IPS-15b (cell line): ENCODE measurements at regions not wholly inside any gene's neighbourhood (a gene's known extent, or its start where the extent isn't known, plus 50 kb on each side); places are given as distances from the start of the nearest gene placed in this dataset.

ENCODE experiments used
- H3K27me3 ChIP-seq: one replicate; pipeline ENCODE4 v1.6.1; 2013; ENCODE audit warnings: low read length; ENCODE audit not compliant: control insufficient read depth, insufficient read depth
- H3K36me3 ChIP-seq: one replicate; pipeline ENCODE4 v1.6.1; 2013; ENCODE audit warnings: low read length; ENCODE audit not compliant: control insufficient read depth, insufficient read depth
- H3K4me1 ChIP-seq: one replicate; pipeline ENCODE4 v1.6.1; 2013; ENCODE audit warnings: mild to moderate bottlenecking, low read length; ENCODE audit not compliant: control insufficient read depth, insufficient read depth
- H3K4me3 ChIP-seq: one replicate; pipeline ENCODE4 v1.5.1; 2013; ENCODE audit warnings: low read depth, low read length
- H3K9ac ChIP-seq: one replicate; pipeline ENCODE4 v1.6.1; 2013; ENCODE audit warnings: low read depth, mild to moderate bottlenecking, low read length
- H3K9me3 ChIP-seq: one replicate; pipeline ENCODE4 v1.6.1; 2013; ENCODE audit warnings: mild to moderate bottlenecking, low read length; ENCODE audit not compliant: control insufficient read depth, insufficient read depth

DNA sequence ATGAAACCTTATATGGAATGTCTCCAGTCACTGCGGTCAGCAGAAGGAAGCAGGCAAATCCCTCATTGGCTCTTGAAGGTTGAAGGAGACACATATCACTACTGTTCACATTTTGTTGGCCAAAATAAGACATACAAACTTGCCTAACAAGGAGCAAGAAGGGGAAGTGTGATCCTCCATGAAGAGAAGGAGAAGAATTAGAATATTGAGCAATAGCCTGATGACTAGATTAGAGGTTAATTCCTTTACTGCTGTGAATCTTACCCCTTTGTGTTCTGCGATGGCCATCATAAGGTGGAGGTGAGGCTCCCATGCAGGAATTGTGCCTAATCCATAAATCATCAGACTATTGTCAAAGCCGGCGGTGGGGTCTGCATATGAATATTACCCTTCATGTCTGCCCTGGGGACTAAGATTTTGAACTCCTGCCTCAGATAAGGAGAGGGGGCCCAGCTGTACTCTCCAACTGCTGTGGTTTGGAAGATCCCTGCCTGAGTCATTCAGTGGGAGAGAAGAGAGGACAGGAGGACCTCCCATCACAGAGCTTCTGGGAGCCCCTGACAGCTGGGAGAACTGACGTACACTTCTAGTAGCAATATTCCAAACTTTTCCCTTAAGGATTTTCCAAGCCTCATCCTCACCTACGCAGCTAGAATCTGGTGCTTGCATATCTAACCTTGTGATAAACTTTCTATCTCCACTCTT is 398.5 kb downstream of the REEP3 start:
- Histone ChIP-seq H3K9me3 (no peaks in the 10 kb centered on the region), H3K9ac (no peak overlapping the region), H3K4me1 (peaks cover 11% of the 10 kb centered on the region), H3K4me3 (no peak overlapping the region), H3K36me3 (no peaks in the 10 kb centered on the region), H3K27me3 (no peaks in the 10 kb centered on the region)

DNA sequence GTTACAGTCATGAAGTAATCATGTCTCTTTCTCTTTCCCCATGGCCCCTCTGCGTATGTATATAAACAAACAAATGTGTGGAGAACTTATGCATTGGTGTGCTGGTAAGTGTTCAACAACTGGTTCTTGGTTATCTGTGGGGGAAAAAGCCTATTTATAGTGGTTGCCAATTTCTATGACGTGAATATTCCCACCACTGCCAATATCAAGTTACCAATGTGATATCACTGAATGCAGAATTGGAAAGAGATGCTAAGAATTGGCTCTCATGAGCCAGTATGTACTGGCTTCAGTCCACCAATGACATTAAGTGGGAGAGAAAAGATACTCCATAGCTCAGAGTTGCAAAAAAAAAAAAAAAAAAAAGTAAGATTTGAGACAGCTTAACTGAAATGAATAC is 399.7 kb downstream of the REEP3 start:
- Histone ChIP-seq H3K27me3 (no peaks in the 10 kb centered on the region), H3K4me3 (no peak overlapping the region), H3K4me1 (peaks cover 11% of the 10 kb centered on the region), H3K9ac (no peak overlapping the region), H3K9me3 (no peaks in the 10 kb centered on the region), H3K36me3 (no peaks in the 10 kb centered on the region)

- Histone ChIP-seq H3K9ac (no peak overlapping the region), H3K27me3 (no peaks in the 10 kb centered on the region), H3K4me3 (no peak overlapping the region), H3K36me3 (no peaks in the 10 kb centered on the region), H3K9me3 (no peaks in the 10 kb centered on the region), H3K4me1 (peaks cover 11% of the 10 kb centered on the region)
Observed at GRCh38 chr10:63921908-63922467, 400.8 kb downstream of the REEP3 start.

- H3K27me3 ChIP-seq = no peaks in the 10 kb centered on the region
- peaks cover 11% of the 10 kb centered on the region for H3K4me1 ChIP-seq
- H3K36me3 ChIP-seq = no peaks in the 10 kb centered on the region
- no peak overlapping the region for H3K4me3 ChIP-seq
- no peak overlapping the region for H3K9ac ChIP-seq
- no peaks in the 10 kb centered on the region for H3K9me3 ChIP-seq
Observed at GRCh38 chr10:63922468-63923284, 401.5 kb downstream of the REEP3 start.

- no peak overlapping the region for H3K4me3 ChIP-seq
- H3K9me3 ChIP-seq = no peaks in the 10 kb centered on the region
- no peaks in the 10 kb centered on the region for H3K4me1 ChIP-seq
- no peaks in the 10 kb centered on the region for H3K27me3 ChIP-seq
- H3K9ac ChIP-seq = no peak overlapping the region
- no peaks in the 10 kb centered on the region for H3K36me3 ChIP-seq
Observed at GRCh38 chr10:63929831-63930467, 408.7 kb downstream of the REEP3 start.

- Histone ChIP-seq H3K9me3 (no peaks in the 10 kb centered on the region), H3K9ac (no peak overlapping the region), H3K4me3 (no peak overlapping the region), H3K27me3 (no peaks in the 10 kb centered on the region), H3K4me1 (no peaks in the 10 kb centered on the region), H3K36me3 (no peaks in the 10 kb centered on the region)
Observed at GRCh38 chr10:63930584-63930983, 409.4 kb downstream of the REEP3 start.

GRCh38 chr10:63935705-63936104 is 414.5 kb downstream of the REEP3 start:
- no peaks in the 10 kb centered on the region for H3K36me3 ChIP-seq
- H3K9ac ChIP-seq = no peak overlapping the region
- no peak overlapping the region for H3K4me3 ChIP-seq
- peaks cover 4% of the 10 kb centered on the region for H3K4me1 ChIP-seq
- H3K9me3 ChIP-seq = no peaks in the 10 kb centered on the region
- H3K27me3 ChIP-seq = no peaks in the 10 kb centered on the region

DNA sequence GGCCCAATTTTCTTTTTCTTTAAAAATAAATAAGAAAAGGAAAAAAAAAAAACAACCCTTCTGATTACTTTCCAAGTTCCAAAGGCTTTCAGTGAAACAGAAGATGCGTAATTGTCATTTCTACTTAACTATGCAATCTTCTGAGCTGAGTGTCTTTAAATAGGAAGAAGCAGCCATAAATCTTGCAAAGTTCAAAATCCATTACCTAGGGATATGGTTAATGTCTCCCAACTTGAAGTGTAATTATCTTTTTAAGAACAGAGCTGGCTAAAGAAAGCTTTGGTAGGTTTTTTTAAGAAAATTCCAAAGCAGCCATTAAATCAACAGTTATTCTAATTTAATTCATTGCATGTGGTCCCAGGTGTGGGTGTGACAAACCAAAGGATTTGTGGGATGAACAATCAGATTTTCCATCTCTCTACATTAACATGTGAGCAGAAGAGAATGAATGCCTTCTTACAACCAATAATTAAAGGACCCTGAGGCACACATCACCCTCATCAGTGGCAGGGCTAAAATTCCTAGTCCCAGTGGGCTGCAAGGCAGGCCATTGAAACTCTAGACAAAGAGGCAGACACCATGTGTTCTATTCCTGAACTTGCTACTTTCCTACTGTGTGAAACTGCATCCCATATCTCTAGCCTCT is 419.2 kb downstream of the REEP3 start:
- no peak overlapping the region for H3K9ac ChIP-seq
- H3K9me3 ChIP-seq = no peaks in the 10 kb centered on the region
- no peaks in the 10 kb centered on the region for H3K27me3 ChIP-seq
- H3K36me3 ChIP-seq = no peaks in the 10 kb centered on the region
- H3K4me3 ChIP-seq = no peak overlapping the region
- H3K4me1 ChIP-seq = peaks cover 5% of the 10 kb centered on the region

- H3K4me3 ChIP-seq = no peak overlapping the region
- no peak overlapping the region for H3K9ac ChIP-seq
- H3K9me3 ChIP-seq = no peaks in the 10 kb centered on the region
- H3K4me1 ChIP-seq = no peaks in the 10 kb centered on the region
- no peaks in the 10 kb centered on the region for H3K27me3 ChIP-seq
- no peaks in the 10 kb centered on the region for H3K36me3 ChIP-seq
Observed at GRCh38 chr10:63964406-63964805, 443.2 kb downstream of the REEP3 start.

- Histone ChIP-seq H3K9me3 (no peaks in the 10 kb centered on the region), H3K27me3 (no peaks in the 10 kb centered on the region), H3K36me3 (no peaks in the 10 kb centered on the region), H3K4me1 (no peaks in the 10 kb centered on the region), H3K4me3 (no peak overlapping the region), H3K9ac (no peak overlapping the region)
Observed at GRCh38 chr10:63965846-63966245, 444.6 kb downstream of the REEP3 start.
